RPMI7951 (cell line): ENCODE measurements at regions not wholly inside any gene's neighbourhood (a gene's known extent, or its start where the extent isn't known, plus 50 kb on each side); places are given as distances from the start of the nearest gene placed in this dataset.

Experiments
- DNase-seq: peaks from one replicate; pipeline ENCODE4 v3.0.0-alpha.2; 2012; ENCODE audit warnings: low read depth

- peak; percentile 76 for DNase-seq
Measured at GRCh38 chr6:132199343-132199742, 201.9 kb downstream of the MOXD1 start.

- peak; percentile 79 for DNase-seq
Measured at GRCh38 chr6:132198896-132199295, 202.4 kb downstream of the MOXD1 start.

GRCh38 chr6:132198040-132198439 is 203.2 kb downstream of the MOXD1 start:
- DNase-seq = peak; percentile 78

GRCh38 chr6:132194529-132194928 is 206.7 kb downstream of the MOXD1 start:
- DNase-seq = no peak

GRCh38 chr6:132192631-132193030 is 208.6 kb downstream of the MOXD1 start:
- no peak for DNase-seq

- peak; percentile 74 for DNase-seq
Measured at GRCh38 chr6:132190815-132191175, 210.5 kb downstream of the MOXD1 start.

- DNase-seq = peak; percentile 93
Measured at GRCh38 chr6:132190097-132190814, 211.0 kb downstream of the MOXD1 start.

- DNase-seq = peak; percentile 89
Measured at GRCh38 chr6:132188556-132189264, 212.6 kb downstream of the MOXD1 start.

GRCh38 chr6:132187816-132188215 is 213.5 kb downstream of the MOXD1 start:
- no peak for DNase-seq

GRCh38 chr6:132184966-132185365 is 216.3 kb downstream of the MOXD1 start:
- peak; percentile 75 for DNase-seq

- no peak for DNase-seq
Measured at GRCh38 chr6:132179955-132180354, 221.3 kb downstream of the MOXD1 start.

GRCh38 chr6:132174919-132175318 is 223.7 kb upstream of the CCN2 start:
- DNase-seq = no peak

- DNase-seq = no peak
Measured at GRCh38 chr6:132168961-132169360, 217.8 kb upstream of the CCN2 start.

- DNase-seq = peak; percentile 26
Measured at GRCh38 chr6:132167929-132168892, 217.0 kb upstream of the CCN2 start.

- DNase-seq = no peak
Measured at GRCh38 chr6:132166526-132167051, 215.4 kb upstream of the CCN2 start.

- DNase-seq = no peak
Measured at GRCh38 chr6:132165677-132166076, 214.5 kb upstream of the CCN2 start.

- DNase-seq = peak; percentile 70
Measured at GRCh38 chr6:132161283-132161682, 210.1 kb upstream of the CCN2 start.

- DNase-seq = peak; percentile 92
Measured at GRCh38 chr6:132153221-132153898, 202.2 kb upstream of the CCN2 start.

GRCh38 chr6:132147530-132148011 is 196.4 kb upstream of the CCN2 start:
- peak; percentile 95 for DNase-seq

- no peak for DNase-seq
Measured at GRCh38 chr6:132144456-132144855, 193.3 kb upstream of the CCN2 start.

- no peak for DNase-seq
Measured at GRCh38 chr6:132143258-132143657, 192.1 kb upstream of the CCN2 start.
